Stimulated activated CD8-positive, alpha-beta memory T cell treated with anti-CD3 and anti-CD28 coated beads, Interleukin-12 subunit alpha, Interleukin-12 subunit beta, amount 100 ng/mL, for 24 hours (primary cell): ENCODE measurements at regions not wholly inside any gene's neighbourhood (a gene's known extent, or its start where the extent isn't known, plus 50 kb on each side); places are given as distances from the start of the nearest gene placed in this dataset.

Experiments used
- DNase-seq: peaks from one replicate; pipeline ENCODE4 v3.0.0-alpha.2; 2020; ENCODE audit errors: extremely low read depth

DNA sequence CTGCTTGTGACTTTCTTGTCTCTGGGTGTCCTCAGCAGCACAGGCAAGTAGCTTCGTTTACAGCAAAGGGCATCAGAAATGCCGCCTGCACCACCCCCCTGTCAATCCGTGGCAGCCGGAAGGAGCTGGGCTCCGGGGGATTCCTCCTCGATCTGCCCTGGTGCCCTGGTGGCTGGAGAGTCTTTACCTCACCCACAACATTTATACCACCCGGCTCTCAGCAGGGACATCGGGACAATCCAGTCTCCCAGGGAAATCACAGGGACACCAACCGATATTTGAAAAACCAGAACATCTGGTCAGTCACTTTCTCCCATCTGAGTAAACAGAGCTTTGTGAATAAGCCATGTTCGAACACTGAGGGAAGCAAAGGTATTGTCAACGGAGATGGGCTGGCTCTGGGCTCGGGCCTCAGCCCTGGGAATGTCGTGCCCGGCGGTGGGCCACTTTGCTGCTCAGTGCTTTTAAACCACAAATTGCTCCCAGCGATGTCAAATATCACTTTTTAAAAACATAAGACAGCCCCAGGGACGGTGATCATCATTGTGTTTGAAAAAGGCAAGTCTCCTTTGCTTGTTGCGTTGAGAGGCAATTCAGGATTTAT lies 210.0 kb upstream of the SALL3 start:
- DNase-seq, result no peak

DNA sequence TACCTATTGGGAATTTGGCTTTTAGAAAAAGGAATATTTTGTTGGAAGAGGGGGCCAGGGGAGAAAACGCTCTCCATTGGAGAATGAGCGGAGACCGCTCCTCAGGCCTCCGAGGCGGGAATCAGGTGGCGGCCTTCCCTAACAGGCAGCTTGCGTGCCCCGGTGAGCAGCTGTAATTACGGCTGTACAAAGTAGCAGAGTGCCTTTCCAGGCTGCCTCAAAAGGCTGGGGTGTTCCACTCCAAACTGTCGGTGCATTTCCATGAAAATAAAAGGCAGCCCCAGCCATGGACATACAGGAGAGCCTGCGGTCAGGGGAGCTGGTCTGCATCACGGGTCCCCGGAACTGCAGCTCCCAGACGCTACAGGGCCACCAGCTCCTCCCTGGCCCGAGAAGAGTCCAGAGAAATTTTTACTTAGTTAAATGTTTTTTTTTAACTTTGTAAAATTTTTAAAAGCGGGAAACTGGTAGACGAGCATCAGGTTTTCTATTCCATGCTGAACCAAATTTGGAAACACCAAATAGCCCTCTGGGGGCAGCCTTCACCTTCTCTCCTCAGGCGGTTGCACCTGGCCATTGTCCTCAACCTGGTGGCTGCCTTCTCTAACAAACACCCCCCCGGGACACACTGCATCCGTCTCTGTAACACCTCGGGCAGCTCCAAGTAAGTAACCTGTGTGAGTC lies 209.3 kb upstream of the SALL3 start:
- DNase-seq, result no peak

- DNase-seq, result no peak
Observed at GRCh38 chr18:78770823-78771139, 208.8 kb upstream of the SALL3 start.

DNA sequence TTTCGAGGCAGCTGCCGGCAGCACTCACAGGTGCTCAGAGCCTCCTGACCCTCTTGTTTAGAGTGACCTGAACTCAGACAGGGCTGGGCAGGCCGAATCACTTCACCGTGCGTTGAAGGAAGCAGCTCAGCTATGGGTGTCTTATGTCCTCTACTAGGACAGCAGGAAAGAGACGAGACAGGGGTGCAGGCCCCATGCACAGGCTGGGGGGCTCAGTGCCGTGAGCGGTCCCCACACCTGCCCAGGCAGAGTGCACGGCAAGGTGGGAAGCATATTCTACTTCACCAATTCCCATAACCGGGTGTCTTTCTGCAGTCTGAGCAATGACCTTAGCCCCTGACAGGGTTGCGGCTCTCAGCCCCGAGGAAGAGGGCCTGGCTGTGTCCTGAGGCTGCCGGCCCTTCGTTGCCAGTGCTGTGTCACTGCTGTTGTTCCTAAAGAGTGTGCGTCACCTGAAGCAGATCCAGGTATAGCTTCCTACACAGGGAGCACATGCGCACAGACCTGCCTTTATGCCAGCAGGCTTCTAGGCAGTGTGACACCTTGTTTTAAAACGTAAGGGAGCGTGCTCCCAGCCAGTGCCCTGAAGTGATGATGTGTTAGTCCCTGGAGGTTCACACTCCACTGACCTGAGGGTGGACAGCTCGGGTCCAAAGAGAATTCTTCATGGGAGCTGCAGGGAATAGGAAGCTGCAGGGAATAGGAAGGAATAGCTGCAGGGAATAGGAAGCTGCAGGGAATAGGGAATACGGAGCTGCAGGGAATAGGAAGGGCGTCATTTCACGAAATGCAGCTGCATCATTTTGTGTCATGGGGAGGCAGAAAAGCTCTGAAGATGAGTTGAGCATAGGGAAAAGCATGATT lies 207.9 kb upstream of the SALL3 start:
- no peak for DNase-seq

DNA sequence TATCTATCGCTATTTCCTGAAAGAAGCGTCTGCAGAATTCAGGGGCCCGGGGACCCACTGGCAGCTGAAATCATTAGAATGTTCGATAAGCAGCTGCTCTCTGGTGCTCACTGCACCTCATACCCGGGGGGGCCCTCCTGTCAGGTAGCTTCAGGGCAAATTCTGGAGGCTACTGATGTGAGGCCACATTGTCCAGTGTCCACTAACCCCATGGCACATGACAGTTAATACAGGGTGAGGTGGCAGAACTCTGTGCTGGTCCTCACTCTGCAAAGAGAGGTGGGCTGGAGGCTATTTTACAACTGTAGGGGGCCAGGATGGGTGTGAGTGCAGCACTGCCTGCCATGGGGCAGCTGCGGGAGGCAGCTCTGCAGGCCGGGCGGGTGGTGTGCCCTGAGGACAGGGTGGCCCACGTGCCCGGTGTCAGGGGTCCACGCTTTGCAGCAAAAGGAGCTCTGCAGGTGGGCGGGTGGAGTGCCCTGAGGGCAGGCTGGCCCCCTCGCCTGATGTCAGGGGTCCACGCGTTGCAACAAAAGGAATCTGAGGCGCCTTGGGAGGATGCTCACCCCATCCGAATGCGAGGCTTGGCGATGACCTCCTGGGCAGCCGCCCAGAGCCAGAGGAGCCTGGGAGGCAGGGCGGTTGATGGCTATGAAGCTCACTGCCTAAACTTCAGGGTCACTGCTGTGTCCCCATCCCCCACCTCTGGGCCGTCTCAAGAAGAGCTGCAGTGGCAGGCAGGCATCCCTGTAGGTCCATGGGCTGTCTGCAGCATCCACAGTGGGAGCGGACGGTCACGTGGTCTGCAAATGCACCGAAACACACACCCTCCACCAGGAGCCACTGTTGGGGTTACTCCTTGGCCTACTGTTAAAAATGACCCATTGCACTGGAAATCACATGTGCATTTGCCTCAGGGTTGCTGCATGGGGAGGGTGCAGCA lies 207.0 kb upstream of the SALL3 start:
- DNase-seq, result no peak

DNA sequence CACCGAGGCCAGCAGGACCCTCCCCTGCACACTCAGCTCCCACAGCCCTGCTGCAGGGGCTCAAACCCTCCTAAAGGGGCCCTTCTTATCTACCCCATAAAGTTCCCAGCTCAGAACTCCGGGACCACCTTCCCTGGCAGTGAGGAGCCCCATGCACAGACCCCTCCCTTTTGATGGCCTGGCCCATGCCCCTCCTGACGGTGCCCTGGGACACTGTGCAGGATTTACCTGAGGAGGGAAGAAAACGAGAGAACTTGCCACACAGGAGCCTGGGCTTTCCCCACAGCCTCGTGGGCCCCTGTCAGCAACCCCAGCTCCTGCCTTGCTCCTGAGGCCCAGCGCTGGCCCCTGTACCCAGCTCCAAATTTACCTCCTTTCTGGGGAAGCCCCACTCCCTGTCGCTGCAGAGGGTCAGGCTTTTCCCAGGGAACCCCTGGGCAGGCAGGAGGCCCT lies 206.3 kb upstream of the SALL3 start:
- no peak for DNase-seq

DNA sequence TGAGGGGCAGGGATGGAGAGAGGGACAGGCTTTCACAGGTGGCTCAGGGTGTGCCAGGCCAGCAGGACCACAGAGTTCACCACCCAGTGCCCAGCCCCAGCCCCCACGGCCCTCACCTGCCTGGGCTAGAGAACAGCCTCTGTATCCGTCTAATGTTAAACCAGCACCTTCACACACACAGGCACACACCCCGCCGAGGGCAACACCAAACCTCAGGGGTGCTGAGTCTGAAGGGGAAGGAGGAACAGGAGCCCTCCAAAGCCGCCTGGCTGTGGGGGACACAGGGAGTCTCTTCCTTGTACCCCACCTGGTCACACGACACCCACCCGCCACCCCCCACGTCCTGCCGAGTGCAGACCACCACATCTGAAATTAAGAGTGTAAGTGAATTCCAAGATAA lies 205.8 kb upstream of the SALL3 start:
- DNase-seq, result no peak

DNA sequence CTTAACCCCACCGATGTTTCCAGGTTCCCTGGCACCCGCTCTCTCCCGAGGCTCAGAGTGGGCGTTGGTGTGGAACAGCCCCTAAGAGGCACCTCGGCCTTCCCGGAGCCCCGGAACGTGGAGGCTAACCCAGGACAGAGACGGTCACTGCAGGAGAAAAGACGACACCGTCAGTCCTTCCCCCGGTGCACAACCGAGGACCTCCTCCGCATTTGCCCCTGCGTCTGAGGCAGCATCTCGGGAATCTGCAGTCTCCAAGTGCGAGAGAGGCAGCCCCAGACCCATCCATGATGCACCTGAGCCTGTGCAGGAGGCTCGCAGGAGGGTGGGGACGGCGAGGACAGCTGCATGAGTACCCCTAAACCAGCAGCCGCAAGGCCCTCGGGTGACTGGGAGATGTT lies 204.9 kb upstream of the SALL3 start:
- DNase-seq, result no peak

- DNase-seq, result no peak
Observed at GRCh38 chr18:78776151-78776550, 203.5 kb upstream of the SALL3 start.

DNA sequence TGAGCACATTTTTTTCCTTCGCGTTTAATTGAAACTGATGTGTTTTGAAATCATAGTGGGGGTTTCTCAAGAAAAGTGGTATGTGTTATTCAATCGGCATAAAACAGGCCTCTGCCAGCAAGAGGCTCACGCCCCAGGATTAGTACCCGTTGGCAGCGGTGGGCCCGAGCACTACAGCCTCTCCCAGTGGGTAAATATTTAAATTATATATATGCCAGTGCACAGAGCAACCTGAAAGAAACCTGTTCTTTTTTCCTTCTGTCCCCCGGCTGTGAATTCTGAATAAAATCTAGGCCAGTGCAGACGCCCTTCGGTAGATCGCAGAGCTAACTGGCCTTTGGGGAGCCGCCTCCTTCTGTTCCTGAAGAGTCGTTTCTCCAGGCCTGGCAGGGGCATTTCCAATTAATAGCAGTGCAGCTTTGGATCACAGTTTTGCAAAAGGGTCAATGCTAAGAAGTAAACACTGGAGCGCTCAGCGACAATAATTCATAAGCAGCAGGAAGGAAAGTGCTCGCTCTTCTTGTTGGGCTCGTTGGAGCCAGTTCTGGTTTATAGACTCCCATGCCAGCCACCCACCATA lies 202.8 kb upstream of the SALL3 start:
- no peak for DNase-seq

DNA sequence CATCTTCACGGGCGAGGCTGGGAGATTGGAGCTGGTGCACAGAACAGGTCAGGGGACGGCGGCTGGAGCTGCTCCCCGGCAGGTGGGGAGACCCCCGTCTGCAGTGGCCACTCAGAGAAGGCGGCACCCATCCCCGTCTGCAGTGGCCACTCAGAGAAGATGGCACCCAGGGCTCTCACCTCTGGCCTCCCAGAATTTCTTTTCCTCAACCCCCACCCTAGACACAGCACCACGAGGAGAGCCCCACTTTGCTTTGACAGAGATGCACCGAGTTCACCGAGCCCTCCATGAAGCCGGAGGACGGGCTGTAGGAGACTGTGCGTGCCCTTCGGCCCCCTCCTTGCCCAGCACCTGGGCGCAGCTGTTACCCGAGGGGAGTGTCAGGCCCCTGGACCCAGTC lies 201.6 kb upstream of the SALL3 start:
- DNase-seq, result no peak

DNA sequence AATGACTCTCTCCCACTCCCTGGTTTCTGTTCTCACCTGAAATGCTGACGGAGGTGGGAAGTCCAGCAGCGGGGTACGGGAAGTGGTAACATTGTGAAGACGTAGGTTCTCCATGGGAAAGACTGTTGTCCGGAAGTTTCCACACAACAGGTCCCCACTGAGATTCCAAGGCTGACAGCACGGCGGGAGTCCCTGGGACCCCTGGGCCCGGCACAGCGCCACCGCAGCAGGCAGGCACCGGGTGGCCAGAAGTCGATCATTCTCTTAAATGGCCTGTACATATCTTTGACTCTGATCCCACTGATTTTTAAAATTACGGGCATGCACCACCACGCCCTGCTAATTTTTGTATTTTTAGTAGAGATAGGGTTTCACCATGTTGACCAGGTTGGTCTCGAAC lies 201.0 kb upstream of the SALL3 start:
- no peak for DNase-seq

- no peak for DNase-seq
Observed at GRCh38 chr18:78779996-78780718, 199.5 kb upstream of the SALL3 start.

GRCh38 chr18:78780719-78781600 lies 198.7 kb upstream of the SALL3 start:
- DNase-seq, result no peak

DNA sequence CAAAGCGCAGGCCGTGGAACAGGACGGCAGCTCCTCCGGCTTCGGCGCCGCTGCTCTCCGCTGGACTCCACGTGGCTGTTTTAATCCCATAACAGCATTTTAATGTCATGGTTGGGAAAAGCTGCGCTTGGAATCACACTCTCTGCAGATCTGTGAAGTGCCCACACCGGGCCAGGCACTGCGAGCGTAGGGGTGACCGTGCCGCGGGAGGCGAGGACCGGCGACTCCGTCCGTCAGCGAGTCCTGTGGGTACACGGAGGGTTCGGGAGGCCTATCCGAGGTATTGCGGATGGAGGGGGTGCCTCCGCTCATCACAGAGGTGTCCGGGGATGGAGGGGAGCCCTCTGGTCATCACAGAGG lies 198.0 kb upstream of the SALL3 start:
- no peak for DNase-seq

DNA sequence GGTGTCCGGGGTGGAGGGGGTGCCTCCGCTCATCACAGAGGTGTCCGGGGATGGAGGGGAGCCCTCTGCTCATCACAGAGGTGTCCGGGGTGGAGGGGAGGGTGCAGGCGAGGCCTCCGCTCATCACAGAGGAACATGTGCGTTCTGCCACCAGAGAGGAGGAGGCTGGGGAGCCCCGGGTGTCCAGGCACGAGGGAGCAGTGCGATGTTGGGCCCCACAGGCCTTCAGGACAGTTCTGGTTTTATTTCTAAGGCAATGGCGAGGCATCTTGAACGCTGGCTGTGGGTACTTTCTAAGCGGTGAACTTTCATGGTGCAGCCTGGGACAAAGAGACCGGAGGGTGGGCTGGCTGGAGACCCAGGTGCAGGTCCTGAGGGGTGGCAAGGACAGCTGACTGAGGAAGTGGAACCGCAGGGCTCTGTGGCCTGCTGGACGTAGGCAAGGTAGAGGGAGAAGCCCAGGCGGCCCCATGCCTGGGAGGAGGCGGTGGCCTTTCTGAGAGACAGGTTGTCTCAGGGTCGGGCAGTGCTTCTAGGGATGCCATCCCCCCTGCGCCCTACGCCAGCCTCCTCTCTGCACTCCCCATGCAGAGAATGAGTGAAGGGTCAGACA lies 196.6 kb upstream of the SALL3 start:
- no peak for DNase-seq

- no peak for DNase-seq
Observed at GRCh38 chr18:78783564-78783960, 196.1 kb upstream of the SALL3 start.

DNA sequence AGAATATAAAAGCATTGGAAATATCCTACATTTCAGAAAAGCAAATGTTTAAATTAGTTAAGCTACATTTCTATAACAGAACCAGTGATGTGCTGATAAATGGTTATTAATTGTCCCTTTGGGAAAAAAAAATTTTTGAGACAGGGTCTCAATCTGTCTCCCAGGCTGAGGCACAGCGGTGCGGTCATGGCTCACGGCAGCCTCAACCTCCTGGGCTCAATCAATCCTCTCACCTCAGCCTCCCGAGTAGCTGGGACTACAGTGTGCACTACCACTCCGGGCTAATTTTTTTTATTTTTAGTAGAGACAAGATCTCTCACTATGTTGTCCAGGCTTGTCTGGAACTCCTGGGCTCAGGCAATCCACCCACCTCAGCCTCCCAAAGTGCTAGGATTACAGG lies 194.8 kb upstream of the SALL3 start:
- no peak for DNase-seq

GRCh38 chr18:78785706-78786105 lies 193.9 kb upstream of the SALL3 start:
- DNase-seq, result no peak

GRCh38 chr18:78786776-78787175 lies 192.8 kb upstream of the SALL3 start:
- DNase-seq, result no peak
